GM18867 (cell line): ENCODE measurements at regions not wholly inside any gene's neighbourhood (a gene's known extent, or its start where the extent isn't known, plus 50 kb on each side); places are given as distances from the start of the nearest gene placed in this dataset.
"Not testable (repeated sequence)": the region's sequence is repeated elsewhere in the genome, so short reads cannot be mapped to it uniquely, and the experiment has no call there.

Experiments
- ATAC-seq: cut with Tn5 transposase; IDR thresholded peaks from one replicate; pipeline ENCODE4 v1.9.1; 2021; ENCODE audit warnings: mild to moderate bottlenecking, moderate library complexity; ENCODE audit not compliant: unreplicated experiment

- ATAC-seq = no peak
Observed at GRCh38 chr10:60623627-60624026, 154.7 kb upstream of the CDK1 start.

- no peak for ATAC-seq
Observed at GRCh38 chr10:60621018-60621417, 157.3 kb upstream of the CDK1 start.

GRCh38 chr10:60618861-60619260 lies 159.4 kb upstream of the CDK1 start:
- no peak for ATAC-seq

- ATAC-seq = no peak
Observed at GRCh38 chr10:60615541-60615940, 162.7 kb upstream of the CDK1 start.

- no peak for ATAC-seq
Observed at GRCh38 chr10:60614363-60614762, 163.9 kb upstream of the CDK1 start.

- ATAC-seq = no peak
Observed at GRCh38 chr10:60613434-60613833, 164.8 kb upstream of the CDK1 start.

GRCh38 chr10:60611291-60611747 lies 167.0 kb upstream of the CDK1 start:
- no peak for ATAC-seq

GRCh38 chr10:60607372-60607771 lies 170.9 kb upstream of the CDK1 start:
- ATAC-seq = no peak

GRCh38 chr10:60606343-60607080 lies 171.8 kb upstream of the CDK1 start:
- no peak for ATAC-seq

- ATAC-seq = no peak
Observed at GRCh38 chr10:60605476-60605875, 172.8 kb upstream of the CDK1 start.

GRCh38 chr10:60604342-60604741 lies 173.9 kb upstream of the CDK1 start:
- no peak for ATAC-seq

- no peak for ATAC-seq
Observed at GRCh38 chr10:60597513-60597912, 180.8 kb upstream of the CDK1 start.

GRCh38 chr10:60595852-60596251 lies 182.4 kb upstream of the CDK1 start:
- ATAC-seq = no peak

- peak; percentile 48 for ATAC-seq
Observed at GRCh38 chr10:60594476-60595051, 183.7 kb upstream of the CDK1 start.

GRCh38 chr10:60591119-60591518 lies 187.2 kb upstream of the CDK1 start:
- ATAC-seq = no peak

GRCh38 chr10:60589376-60589775 lies 188.9 kb upstream of the CDK1 start:
- no peak for ATAC-seq

GRCh38 chr10:60581782-60582181 lies 192.1 kb upstream of the ANK3 start:
- not testable (repeated sequence) for ATAC-seq

GRCh38 chr10:60578217-60578616 lies 188.5 kb upstream of the ANK3 start:
- no peak for ATAC-seq

GRCh38 chr10:60576130-60577069 lies 186.7 kb upstream of the ANK3 start:
- no peak for ATAC-seq

GRCh38 chr10:60575105-60575504 lies 185.4 kb upstream of the ANK3 start:
- ATAC-seq = no peak

GRCh38 chr10:60574388-60574787 lies 184.7 kb upstream of the ANK3 start:
- no peak for ATAC-seq

GRCh38 chr10:60573336-60573735 lies 183.7 kb upstream of the ANK3 start:
- peak; percentile 57 for ATAC-seq
